ENCODE measurements at regions not wholly inside any gene's neighbourhood (a gene's known extent, or its start where the extent isn't known, plus 50 kb on each side); places are given as distances from the start of the nearest gene placed in this dataset.

DNA sequence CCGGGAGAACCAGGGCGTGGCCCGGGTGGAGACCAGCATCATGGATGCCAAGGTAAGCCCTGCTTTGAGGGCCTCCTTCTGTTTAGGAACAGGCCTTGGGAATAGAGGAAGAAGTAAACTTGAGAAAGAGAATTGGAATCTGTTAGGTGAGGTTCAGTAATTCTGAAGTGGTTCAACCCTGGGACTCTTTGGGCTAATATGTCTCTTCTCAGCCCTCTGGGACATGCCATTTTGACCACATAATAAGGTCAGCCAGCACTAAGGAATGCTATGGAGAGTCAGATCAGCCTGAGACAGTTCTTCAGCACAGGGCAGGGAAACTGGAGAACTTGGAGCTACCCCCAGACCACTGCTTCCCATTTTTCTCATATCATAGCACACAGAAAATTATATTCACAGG lies 63.3 kb upstream of the PRPS1 start:
- no peak for TF ChIP-seq ZNF274 (IDR thresholded peaks at IDR 0.05; ENCODE audit: low read depth, low read length)
- TF ChIP-seq SUZ12 (IDR thresholded peaks at IDR 0.05; ENCODE audit: extremely low read depth, insufficient read depth, insufficient read length): no peak
- TF ChIP-seq YY1 (IDR thresholded peaks at IDR 0.05; ENCODE audit: insufficient read depth, insufficient read length): no peak

DNA sequence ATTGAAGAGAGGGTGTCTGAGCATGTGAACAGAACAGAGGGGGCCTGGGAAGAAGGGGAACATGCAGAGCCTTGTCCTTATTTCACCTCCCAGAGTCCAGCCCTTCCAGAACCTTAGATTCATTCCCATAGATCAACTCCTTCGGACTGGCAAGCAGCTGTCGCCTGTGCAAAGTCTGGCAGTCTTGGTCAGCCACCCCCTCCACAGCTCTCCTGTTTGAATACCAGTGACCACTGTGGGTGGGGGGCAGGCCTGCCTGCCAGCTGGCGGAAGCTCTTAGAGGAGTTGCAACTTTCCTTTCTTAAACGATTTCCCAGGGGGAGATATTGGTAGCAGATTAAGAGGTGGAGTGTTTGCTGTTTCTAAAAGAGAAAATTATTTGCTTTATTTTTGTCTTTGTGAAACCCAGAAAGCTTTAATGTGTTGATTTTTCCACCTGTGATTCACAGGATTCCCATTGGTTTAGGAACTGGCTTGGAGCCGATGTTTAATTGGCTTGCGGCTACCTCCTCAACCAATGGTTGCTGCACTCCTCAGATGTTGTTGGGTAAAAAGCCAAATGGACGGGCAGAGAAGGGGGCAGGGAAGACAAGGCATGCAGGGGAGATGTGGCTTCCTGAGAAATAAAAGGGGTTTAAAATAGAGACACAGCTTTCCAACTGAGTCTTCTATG lies 62.2 kb upstream of the PRPS1 start:
- no peak overlapping the region for H3K4me3 ChIP-seq (ENCODE audit: insufficient read length, low read depth)

More for the DNA sequence above, 63.3 kb upstream of the PRPS1 start:
- DNase-seq (ENCODE audit: low read depth, low spot score): no peak
- H3K4me1 ChIP-seq (ENCODE audit: insufficient read depth, insufficient read length): peaks cover 17% of the 10 kb centered on the region
- H3K9ac ChIP-seq (ENCODE audit: insufficient read length, low read depth): no peak overlapping the region
- no peaks in the 10 kb centered on the region for H3K36me3 ChIP-seq (ENCODE audit: insufficient read depth, insufficient read length, low read length)
- no peak overlapping the region for H3K4me3 ChIP-seq (ENCODE audit: insufficient read length, low read depth)
- no peaks in the 10 kb centered on the region for H3K9me3 ChIP-seq (ENCODE audit: insufficient read depth, low read length)
- no peaks in the 10 kb centered on the region for H3K27me3 ChIP-seq (ENCODE audit: insufficient read depth, insufficient read length)

DNA sequence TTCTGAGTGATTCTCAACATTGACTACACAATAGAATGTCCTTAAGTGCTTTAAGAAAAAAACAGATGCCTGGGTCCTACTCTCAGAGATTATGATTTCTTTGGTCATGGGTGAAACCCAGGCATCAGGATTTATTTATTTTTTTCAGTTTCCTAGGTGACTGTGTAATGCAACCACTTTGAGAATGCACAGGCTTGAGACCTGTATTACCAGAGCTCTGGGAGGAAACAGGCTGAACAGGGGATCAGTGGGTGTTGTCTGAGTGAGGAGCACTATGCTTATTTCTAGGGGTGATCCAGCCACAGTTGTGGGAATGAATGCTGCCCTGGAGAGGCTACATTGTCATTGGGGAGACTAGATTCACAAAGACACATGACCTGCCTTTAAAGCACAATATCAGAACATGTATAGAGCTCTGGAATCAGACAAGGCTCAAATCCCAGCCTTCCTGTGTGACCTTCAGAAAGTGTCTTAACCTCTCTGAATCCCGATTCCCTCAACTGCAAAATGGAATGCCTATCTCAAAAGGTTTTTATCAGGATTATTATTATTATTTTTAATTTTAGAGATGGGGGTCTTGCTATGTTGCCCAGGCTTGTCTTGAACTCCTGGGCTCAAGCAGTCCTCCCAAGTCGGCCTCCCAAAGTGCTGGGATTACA lies 61.6 kb upstream of the PRPS1 start:
- no peak for TF ChIP-seq ZNF274 (IDR thresholded peaks at IDR 0.05; ENCODE audit: low read depth, low read length)
- Histone ChIP-seq H3K36me3 (ENCODE audit: insufficient read depth, insufficient read length, low read length) (no peaks in the 10 kb centered on the region), H3K9ac (ENCODE audit: insufficient read length, low read depth) (no peak overlapping the region), H3K4me1 (ENCODE audit: insufficient read depth, insufficient read length) (peaks cover 10% of the 10 kb centered on the region), H3K27me3 (ENCODE audit: insufficient read depth, insufficient read length) (no peaks in the 10 kb centered on the region), H3K9me3 (ENCODE audit: insufficient read depth, low read length) (no peaks in the 10 kb centered on the region), H3K4me3 (ENCODE audit: insufficient read length, low read depth) (no peak overlapping the region)
- DNase-seq (ENCODE audit: low read depth, low spot score): no peak

More for the DNA sequence above, 62.2 kb upstream of the PRPS1 start:
- Histone ChIP-seq H3K9ac (ENCODE audit: insufficient read length, low read depth) (no peak overlapping the region), H3K4me1 (ENCODE audit: insufficient read depth, insufficient read length) (peaks cover 10% of the 10 kb centered on the region), H3K36me3 (ENCODE audit: insufficient read depth, insufficient read length, low read length) (no peaks in the 10 kb centered on the region), H3K9me3 (ENCODE audit: insufficient read depth, low read length) (no peaks in the 10 kb centered on the region), H3K27me3 (ENCODE audit: insufficient read depth, insufficient read length) (no peaks in the 10 kb centered on the region)
- DNase-seq (ENCODE audit: low read depth, low spot score): no peak
- TF ChIP-seq SUZ12 (IDR thresholded peaks at IDR 0.05; ENCODE audit: extremely low read depth, insufficient read depth, insufficient read length) (no peak), YY1 (IDR thresholded peaks at IDR 0.05; ENCODE audit: insufficient read depth, insufficient read length) (no peak), ZNF274 (IDR thresholded peaks at IDR 0.05; ENCODE audit: low read depth, low read length) (no peak)

GRCh38 chrX:107567370-107567769 lies 60.9 kb upstream of the PRPS1 start:
- Histone ChIP-seq H3K36me3 (ENCODE audit: insufficient read depth, insufficient read length, low read length) (no peaks in the 10 kb centered on the region), H3K4me3 (ENCODE audit: insufficient read length, low read depth) (no peak overlapping the region), H3K9ac (ENCODE audit: insufficient read length, low read depth) (no peak overlapping the region), H3K4me1 (ENCODE audit: insufficient read depth, insufficient read length) (peaks cover 6% of the 10 kb centered on the region), H3K9me3 (ENCODE audit: insufficient read depth, low read length) (no peaks in the 10 kb centered on the region; the same call in 1 of the 2 replicates), H3K27me3 (ENCODE audit: insufficient read depth, insufficient read length) (no peaks in the 10 kb centered on the region)
- TF ChIP-seq YY1 (IDR thresholded peaks at IDR 0.05; ENCODE audit: insufficient read depth, insufficient read length) (no peak), SUZ12 (IDR thresholded peaks at IDR 0.05; ENCODE audit: extremely low read depth, insufficient read depth, insufficient read length) (no peak), ZNF274 (IDR thresholded peaks at IDR 0.05; ENCODE audit: low read depth, low read length) (no peak)
- no peak for DNase-seq (ENCODE audit: low read depth, low spot score)

GRCh38 chrX:107571296-107571998 lies 56.9 kb upstream of the PRPS1 start:
- no peak for DNase-seq (ENCODE audit: low read depth, low spot score)
- H3K9me3 ChIP-seq (ENCODE audit: insufficient read depth, low read length): no peaks in the 10 kb centered on the region; the same call in 1 of the 2 replicates
- TF ChIP-seq YY1 (IDR thresholded peaks at IDR 0.05; ENCODE audit: insufficient read depth, insufficient read length): no peak
- TF ChIP-seq SUZ12 (IDR thresholded peaks at IDR 0.05; ENCODE audit: extremely low read depth, insufficient read depth, insufficient read length): no peak
- no peak for TF ChIP-seq ZNF274 (IDR thresholded peaks at IDR 0.05; ENCODE audit: low read depth, low read length)
- no peaks in the 10 kb centered on the region for H3K27me3 ChIP-seq (ENCODE audit: insufficient read depth, insufficient read length)
- no peaks in the 10 kb centered on the region for H3K4me1 ChIP-seq (ENCODE audit: insufficient read depth, insufficient read length)
- H3K4me3 ChIP-seq (ENCODE audit: insufficient read length, low read depth): no peak overlapping the region
- H3K36me3 ChIP-seq (ENCODE audit: insufficient read depth, insufficient read length, low read length): no peaks in the 10 kb centered on the region
- H3K9ac ChIP-seq (ENCODE audit: insufficient read length, low read depth): no peak overlapping the region

DNA sequence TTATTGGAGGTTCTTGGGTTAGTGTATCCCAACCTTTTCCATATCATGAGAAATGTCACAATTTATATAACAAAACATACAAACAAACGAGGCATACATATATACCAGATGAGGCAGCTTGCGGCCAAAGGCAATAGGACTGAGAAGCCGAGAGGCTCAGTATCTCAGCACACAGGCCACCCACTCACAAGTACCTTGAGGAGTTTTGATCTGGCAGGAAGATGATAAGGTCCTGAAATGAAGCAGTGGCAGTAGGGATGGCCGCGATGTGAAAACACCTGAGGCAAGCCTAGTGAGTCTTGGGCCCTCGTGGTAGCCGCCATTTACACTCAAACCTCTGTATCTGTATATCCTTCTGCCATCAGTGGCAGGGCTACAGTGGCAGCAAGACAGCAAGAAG lies 55.3 kb upstream of the PRPS1 start:
- Histone ChIP-seq H3K36me3 (ENCODE audit: insufficient read depth, insufficient read length, low read length) (no peaks in the 10 kb centered on the region), H3K4me1 (ENCODE audit: insufficient read depth, insufficient read length) (no peaks in the 10 kb centered on the region), H3K4me3 (ENCODE audit: insufficient read length, low read depth) (no peak overlapping the region), H3K9me3 (ENCODE audit: insufficient read depth, low read length) (no peaks in the 10 kb centered on the region; the same call in 1 of the 2 replicates), H3K27me3 (ENCODE audit: insufficient read depth, insufficient read length) (no peaks in the 10 kb centered on the region), H3K9ac (ENCODE audit: insufficient read length, low read depth) (no peak overlapping the region)
- TF ChIP-seq SUZ12 (IDR thresholded peaks at IDR 0.05; ENCODE audit: extremely low read depth, insufficient read depth, insufficient read length): no peak
- TF ChIP-seq YY1 (IDR thresholded peaks at IDR 0.05; ENCODE audit: insufficient read depth, insufficient read length): no peak
- TF ChIP-seq ZNF274 (IDR thresholded peaks at IDR 0.05; ENCODE audit: low read depth, low read length): no peak
- no peak for DNase-seq (ENCODE audit: low read depth, low spot score)

DNA sequence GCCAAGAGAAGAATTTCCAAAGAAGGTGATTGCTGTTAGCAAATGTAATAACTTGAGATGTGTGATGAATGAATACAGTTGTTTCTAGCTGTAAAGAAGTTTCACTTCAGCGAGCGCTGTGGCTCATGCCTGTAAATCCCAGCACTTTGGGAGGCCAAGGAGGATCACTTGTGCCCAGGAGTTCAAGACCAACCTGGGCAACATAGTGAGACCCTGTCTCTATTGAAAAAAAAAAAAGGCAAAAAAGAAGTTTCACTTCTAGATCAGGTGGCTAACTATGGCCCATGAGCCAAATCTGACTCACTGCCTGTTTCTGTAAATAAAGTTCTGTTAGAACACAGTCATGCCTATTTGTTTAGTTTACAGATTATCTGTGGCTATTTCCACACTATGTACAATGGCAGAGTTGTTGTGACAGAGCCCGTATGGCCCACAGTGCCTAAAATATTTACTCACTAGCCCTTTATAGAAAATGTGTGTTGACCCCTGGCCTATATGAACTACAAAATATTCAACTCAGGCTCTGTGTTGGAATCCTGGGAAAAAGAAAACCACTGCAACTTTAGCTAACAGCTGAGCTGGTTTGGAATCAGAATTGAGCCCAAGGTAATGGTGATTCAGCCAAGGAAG lies 54.1 kb upstream of the PRPS1 start:
- Histone ChIP-seq H3K36me3 (ENCODE audit: insufficient read depth, insufficient read length, low read length) (no peaks in the 10 kb centered on the region), H3K9ac (ENCODE audit: insufficient read length, low read depth) (no peak overlapping the region), H3K4me3 (ENCODE audit: insufficient read length, low read depth) (no peak overlapping the region), H3K27me3 (ENCODE audit: insufficient read depth, insufficient read length) (no peaks in the 10 kb centered on the region), H3K4me1 (ENCODE audit: insufficient read depth, insufficient read length) (no peaks in the 10 kb centered on the region), H3K9me3 (ENCODE audit: insufficient read depth, low read length) (no peaks in the 10 kb centered on the region; the same call in 1 of the 2 replicates)
- no peak for DNase-seq (ENCODE audit: low read depth, low spot score)
- TF ChIP-seq ZNF274 (IDR thresholded peaks at IDR 0.05; ENCODE audit: low read depth, low read length) (no peak), SUZ12 (IDR thresholded peaks at IDR 0.05; ENCODE audit: extremely low read depth, insufficient read depth, insufficient read length) (no peak), YY1 (IDR thresholded peaks at IDR 0.05; ENCODE audit: insufficient read depth, insufficient read length) (no peak)

All from NT2/D1 (cell line).